ENCODE measurements at regions not wholly inside any gene's neighbourhood (a gene's known extent, or its start where the extent isn't known, plus 50 kb on each side); places are given as distances from the start of the nearest gene placed in this dataset.

- peaks cover 37% of the 10 kb centered on the region for H3K4me1 ChIP-seq (ENCODE audit: insufficient read depth, low read length)
- no TSS peak for BruUV-seq (replicated peaks)
- no peak overlapping the region for H2AFZ ChIP-seq (ENCODE audit: low read length)
- no peaks in the 10 kb centered on the region; a peak in 1 of 5 replicates for H3K36me3 ChIP-seq (replicated peaks in 1 of 2; ENCODE audit: control insufficient read depth in 1 of 2, insufficient read depth in 2 of 2, low read length in 2 of 2)
- WGBS (ENCODE audit: low lambda C conversion rate), result 52% methylated on average over 4 of the region's 4 CpGs
- POLR2A ChIA-PET, result no interaction called here
- no peaks in the 10 kb centered on the region for H3K9me3 ChIP-seq (ENCODE audit: low read length)
- FAIRE-seq (no peak), ATAC-seq (no peak), DNase-seq (ENCODE audit: low spot score) (no peak)
- no peaks in the 10 kb centered on the region for H3K27me3 ChIP-seq (ENCODE audit: control insufficient read depth in 1 of 2, insufficient read depth in 2 of 2, low read length in 2 of 2)
- no peak overlapping the region for H3K4me2 ChIP-seq (ENCODE audit: low read depth, low read length)
- H3K79me2 ChIP-seq (ENCODE audit: insufficient read depth, low read length), result no peaks in the 10 kb centered on the region
- in situ Hi-C loops (cut with HindIII; ENCODE audit: extremely low pct_ligation_motif_present, low pct_unique_long_range_greater_than_20kb) (no loop called here), intact Hi-C loops (cut with micrococcal nuclease; ENCODE audit: unreplicated experiment) (no loop called here)
- CTCF ChIA-PET (ENCODE audit: low intra/inter-chr PET ratio, low total read pairs), result no interaction called here
- peak; percentile 67 for TF ChIP-seq ZNF629 (CRISPR knock-in tag; conservative IDR thresholded peaks at IDR 0.05)
- no peak for TF ChIP-seq NONO (IDR thresholded peaks at IDR 0.05)
- no peak for TF ChIP-seq NONO (CRISPR knock-in tag; conservative IDR thresholded peaks at IDR 0.05)
- no peak overlapping the region for H3K4me3 ChIP-seq (replicated peaks in 1 of 3; ENCODE audit: insufficient read depth in 1 of 3, low read depth in 2 of 3, low read length in 3 of 3)
- no peak overlapping the region for H3K9ac ChIP-seq (ENCODE audit: insufficient read depth, low read depth, low read length)
- peak overlapping the region; percentile 50 for H3K27ac ChIP-seq (ENCODE audit: extremely low read length, insufficient read depth, low read length)
- H4K20me1 ChIP-seq (ENCODE audit: insufficient read depth, low read length), result no peaks in the 10 kb centered on the region
These were observed 128.0 kb upstream of the PWP1 start for GRCh38 chr12:107557589-107558100.

- H3K36me3 ChIP-seq (replicated peaks in 1 of 2; ENCODE audit: control insufficient read depth in 1 of 2, insufficient read depth in 2 of 2, low read length in 2 of 2), result no peaks in the 10 kb centered on the region; a peak in 1 of 5 replicates
- CTCF ChIA-PET (ENCODE audit: low intra/inter-chr PET ratio, low total read pairs), result no interaction called here
These were observed 127.3 kb upstream of the PWP1 start for GRCh38 chr12:107558141-107558815.

More at GRCh38 chr12:107558141-107558815, 127.3 kb upstream of the PWP1 start:
- Histone ChIP-seq H4K20me1 (ENCODE audit: insufficient read depth, low read length) (no peaks in the 10 kb centered on the region), H3K4me2 (ENCODE audit: low read depth, low read length) (peak overlapping the region; percentile 61), H3K4me3 (replicated peaks in 1 of 3; ENCODE audit: insufficient read depth in 1 of 3, low read depth in 2 of 3, low read length in 3 of 3) (no peak overlapping the region), H3K9ac (ENCODE audit: insufficient read depth, low read depth, low read length) (no peak overlapping the region), H3K27me3 (ENCODE audit: control insufficient read depth in 1 of 2, insufficient read depth in 2 of 2, low read length in 2 of 2) (no peaks in the 10 kb centered on the region), H2AFZ (ENCODE audit: low read length) (no peak overlapping the region), H3K4me1 (ENCODE audit: insufficient read depth, low read length) (peaks cover 37% of the 10 kb centered on the region), H3K79me2 (ENCODE audit: insufficient read depth, low read length) (no peaks in the 10 kb centered on the region), H3K27ac (ENCODE audit: extremely low read length, insufficient read depth, low read length) (peak overlapping the region; percentile 50), H3K9me3 (ENCODE audit: low read length) (no peaks in the 10 kb centered on the region)
- FAIRE-seq (no peak), ATAC-seq (no peak; the same call in 2 of the 3 replicates), DNase-seq (ENCODE audit: low spot score) (no peak)
- no TSS peak for BruUV-seq (replicated peaks)
- intact Hi-C loops (cut with micrococcal nuclease; ENCODE audit: unreplicated experiment), result no loop called here
- in situ Hi-C loops (cut with HindIII; ENCODE audit: extremely low pct_ligation_motif_present, low pct_unique_long_range_greater_than_20kb), result no loop called here
- WGBS (ENCODE audit: low lambda C conversion rate), result 56% methylated on average over 8 of the region's 9 CpGs
- POLR2A ChIA-PET, result interaction anchor here (1.2 kb wide), 1 partner anchor 31 kb away, joined by 3 read pairs; no protein-coding TSS in a partner anchor
- TF ChIP-seq ZHX2 (IDR thresholded peaks at IDR 0.05; ENCODE audit: low read depth) (no peak), ZHX2 (CRISPR knock-in tag; IDR thresholded peaks at IDR 0.05; ENCODE audit: borderline replicate concordance) (no peak), ZSCAN21 (CRISPR knock-in tag; IDR thresholded peaks at IDR 0.05; ENCODE audit: borderline replicate concordance) (0 out of 2 replicates have a peak, but pooled peaks have one; percentile 38), CHD4 (IDR thresholded peaks at IDR 0.05; ENCODE audit: borderline replicate concordance, low read length) (peak; percentile 70; the same call in 1 of the 2 replicates), CSRNP2 (CRISPR knock-in tag; conservative IDR thresholded peaks at IDR 0.05; ENCODE audit: low read depth) (no peak), MED8 (CRISPR knock-in tag; IDR thresholded peaks at IDR 0.05; ENCODE audit: insufficient replicate concordance) (peak; percentile 18), ZNF3 (CRISPR knock-in tag; IDR thresholded peaks at IDR 0.05) (peak; percentile 91; the same call in 1 of the 2 replicates)
